ENCODE measurements at regions not wholly inside any gene's neighbourhood (a gene's known extent, or its start where the extent isn't known, plus 50 kb on each side); places are given as distances from the start of the nearest gene placed in this dataset.
"Not testable (repeated sequence)": the region's sequence is repeated elsewhere in the genome, so short reads cannot be mapped to it uniquely, and the experiment has no call there.

DNA sequence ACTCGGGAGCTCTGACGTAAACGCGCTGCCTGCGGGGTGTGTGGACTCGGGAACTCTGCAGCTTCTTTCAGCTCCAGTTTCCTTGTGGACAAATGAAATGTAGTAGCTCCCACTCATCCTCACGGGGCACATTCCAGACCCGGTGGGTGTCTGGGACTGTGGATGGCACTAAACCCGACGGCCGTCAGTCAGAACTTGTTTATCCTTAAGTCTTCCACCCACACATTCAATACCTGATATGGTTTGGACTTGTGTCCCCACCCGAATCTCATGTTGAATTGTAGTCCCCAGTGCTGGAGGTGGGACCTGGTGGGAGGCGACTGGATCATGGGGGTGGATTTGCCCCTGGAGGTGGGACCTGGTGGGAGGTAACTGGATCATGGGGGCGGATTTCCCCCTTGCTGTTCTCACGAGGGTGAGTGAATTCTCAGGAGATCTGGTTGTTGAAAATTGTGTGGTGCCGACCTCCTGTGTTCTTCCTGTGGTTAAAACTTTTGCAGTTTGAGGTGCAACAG is 81.2 kb upstream of the SNTG2 start (continued):
- TF ChIP-seq PCBP2 (optimal IDR thresholded peaks at IDR 0.05; ENCODE audit: low read depth, low read length, poor library complexity, severe bottlenecking) (no peak), ETV6 (CRISPR knock-in tag; conservative IDR thresholded peaks at IDR 0.05) (no peak), HDAC1 (CRISPR knock-in tag; IDR thresholded peaks at IDR 0.05) (no peak), KLF11 (CRISPR knock-in tag; IDR thresholded peaks at IDR 0.05) (no peak), SP5 (CRISPR knock-in tag; IDR thresholded peaks at IDR 0.05; ENCODE audit: borderline replicate concordance, low read depth) (no peak), JUN (CRISPR knock-in tag; IDR thresholded peaks at IDR 0.05) (no peak)
- TF ChIP-seq, protein P1, sequence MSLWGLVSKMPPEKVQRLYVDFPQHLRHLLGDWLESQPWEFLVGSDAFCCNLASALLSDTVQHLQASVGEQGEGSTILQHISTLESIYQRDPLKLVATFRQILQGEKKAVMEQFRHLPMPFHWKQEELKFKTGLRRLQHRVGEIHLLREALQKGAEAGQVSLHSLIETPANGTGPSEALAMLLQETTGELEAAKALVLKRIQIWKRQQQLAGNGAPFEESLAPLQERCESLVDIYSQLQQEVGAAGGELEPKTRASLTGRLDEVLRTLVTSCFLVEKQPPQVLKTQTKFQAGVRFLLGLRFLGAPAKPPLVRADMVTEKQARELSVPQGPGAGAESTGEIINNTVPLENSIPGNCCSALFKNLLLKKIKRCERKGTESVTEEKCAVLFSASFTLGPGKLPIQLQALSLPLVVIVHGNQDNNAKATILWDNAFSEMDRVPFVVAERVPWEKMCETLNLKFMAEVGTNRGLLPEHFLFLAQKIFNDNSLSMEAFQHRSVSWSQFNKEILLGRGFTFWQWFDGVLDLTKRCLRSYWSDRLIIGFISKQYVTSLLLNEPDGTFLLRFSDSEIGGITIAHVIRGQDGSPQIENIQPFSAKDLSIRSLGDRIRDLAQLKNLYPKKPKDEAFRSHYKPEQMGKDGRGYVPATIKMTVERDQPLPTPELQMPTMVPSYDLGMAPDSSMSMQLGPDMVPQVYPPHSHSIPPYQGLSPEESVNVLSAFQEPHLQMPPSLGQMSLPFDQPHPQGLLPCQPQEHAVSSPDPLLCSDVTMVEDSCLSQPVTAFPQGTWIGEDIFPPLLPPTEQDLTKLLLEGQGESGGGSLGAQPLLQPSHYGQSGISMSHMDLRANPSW (CRISPR knock-in tag; IDR thresholded peaks at IDR 0.05; ENCODE audit: borderline replicate concordance), result no peak

DNA sequence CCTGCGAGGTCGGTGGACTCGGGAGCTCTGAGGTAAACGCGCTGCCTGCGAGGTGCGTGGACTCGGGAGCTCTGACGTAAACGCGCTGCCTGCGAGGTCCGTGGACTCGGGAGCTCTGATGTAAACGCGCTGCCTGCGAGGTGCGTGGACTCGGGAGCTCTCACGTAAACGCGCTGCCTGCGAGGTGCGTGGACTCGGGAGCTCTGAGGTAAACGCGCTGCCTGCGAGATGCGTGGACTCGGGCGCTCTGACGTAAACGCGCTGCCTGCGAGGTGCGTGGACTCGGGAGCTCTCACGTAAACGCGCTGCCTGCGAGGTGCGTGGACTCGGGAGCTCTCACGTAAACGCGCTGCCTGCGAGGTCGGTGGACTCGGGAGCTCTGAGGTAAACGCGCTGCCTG is 81.8 kb upstream of the SNTG2 start:
- H3K9me3 ChIP-seq (ENCODE audit: low read length); H3K79me2 ChIP-seq (ENCODE audit: insufficient read depth, low read length); H3K4me1 ChIP-seq (ENCODE audit: insufficient read depth, low read length); H3K9ac ChIP-seq (ENCODE audit: insufficient read depth, low read depth, low read length); BruUV-seq (replicated peaks); POLR2A ChIA-PET; H3K36me3 ChIP-seq (replicated peaks in 1 of 2; ENCODE audit: control insufficient read depth in 1 of 2, insufficient read depth in 2 of 2, low read length in 2 of 2); in situ Hi-C loops (cut with HindIII; ENCODE audit: extremely low pct_ligation_motif_present, low pct_unique_long_range_greater_than_20kb); FAIRE-seq; H3K4me2 ChIP-seq (ENCODE audit: low read depth, low read length); intact Hi-C loops (cut with micrococcal nuclease; ENCODE audit: unreplicated experiment); H3K4me3 ChIP-seq (replicated peaks in 1 of 3; ENCODE audit: insufficient read depth in 1 of 3, low read depth in 2 of 3, low read length in 3 of 3); H4K20me1 ChIP-seq (ENCODE audit: insufficient read depth, low read length); H2AFZ ChIP-seq (ENCODE audit: low read length); ATAC-seq; DNase-seq (ENCODE audit: low spot score); CTCF ChIA-PET (ENCODE audit: low intra/inter-chr PET ratio, low total read pairs); H3K27ac ChIP-seq (ENCODE audit: extremely low read length, insufficient read depth, low read length): not testable (repeated sequence)
- peaks cover 12 to 62% of the 10 kb centered on the region in 2 experiments for H3K27me3 ChIP-seq (ENCODE audit: control insufficient read depth in 1 of 2, insufficient read depth in 2 of 2, low read length in 2 of 2)
- 78% methylated on average over 41 of the region's 51 CpGs for WGBS (ENCODE audit: low lambda C conversion rate)
